ENCODE measurements at regions not wholly inside any gene's neighbourhood (a gene's known extent, or its start where the extent isn't known, plus 50 kb on each side); places are given as distances from the start of the nearest gene placed in this dataset.

- FAIRE-seq (no peak), DNase-seq (ENCODE audit: low spot score) (no peak)
Observed at GRCh38 chr20:40738976-40739375, 49.9 kb upstream of the MAFB start.

- no peak for DNase-seq (ENCODE audit: low spot score)
- no peak for FAIRE-seq
Observed at GRCh38 chr20:40739841-40740240, 50.8 kb upstream of the MAFB start.

- peak; percentile 36 for DNase-seq (ENCODE audit: low spot score)
- no peak for FAIRE-seq
Observed at GRCh38 chr20:40741507-40742106, 52.6 kb upstream of the MAFB start.

- FAIRE-seq (no peak), DNase-seq (ENCODE audit: low spot score) (no peak)
Observed at GRCh38 chr20:40743141-40743775, 54.2 kb upstream of the MAFB start.

- no peak for FAIRE-seq
- no peak for DNase-seq (ENCODE audit: low spot score)
Observed at GRCh38 chr20:40744072-40744817, 55.2 kb upstream of the MAFB start.

- DNase-seq (ENCODE audit: low spot score) (no peak), FAIRE-seq (no peak)
Observed at GRCh38 chr20:40744818-40745175, 55.8 kb upstream of the MAFB start.

- DNase-seq (ENCODE audit: low spot score): no peak
- no peak for FAIRE-seq
Observed at GRCh38 chr20:40746251-40746650, 57.2 kb upstream of the MAFB start.

- FAIRE-seq: no peak
- DNase-seq (ENCODE audit: low spot score): no peak
Observed at GRCh38 chr20:40748182-40748581, 59.1 kb upstream of the MAFB start.

GRCh38 chr20:40749985-40750506 is 61.0 kb upstream of the MAFB start:
- FAIRE-seq (no peak), DNase-seq (ENCODE audit: low spot score) (no peak)

GRCh38 chr20:40750541-40751035 is 61.6 kb upstream of the MAFB start:
- no peak for FAIRE-seq
- no peak for DNase-seq (ENCODE audit: low spot score)

- DNase-seq (ENCODE audit: low spot score) (no peak), FAIRE-seq (no peak)
Observed at GRCh38 chr20:40753472-40753871, 64.4 kb upstream of the MAFB start.

GRCh38 chr20:40754339-40754943 is 65.4 kb upstream of the MAFB start:
- FAIRE-seq: no peak

GRCh38 chr20:40757087-40757486 is 68.1 kb upstream of the MAFB start:
- FAIRE-seq: no peak
- DNase-seq (ENCODE audit: low spot score): no peak

More at GRCh38 chr20:40754339-40754943, 65.4 kb upstream of the MAFB start:
- no peak for DNase-seq (ENCODE audit: low spot score)

GRCh38 chr20:40758790-40759189 is 69.8 kb upstream of the MAFB start:
- DNase-seq (ENCODE audit: low spot score) (no peak), FAIRE-seq (no peak)

GRCh38 chr20:40760399-40760798 is 71.4 kb upstream of the MAFB start:
- DNase-seq (ENCODE audit: low spot score): no peak
- no peak for FAIRE-seq

- DNase-seq (ENCODE audit: low spot score): no peak
- FAIRE-seq: no peak
Observed at GRCh38 chr20:40763646-40764295, 74.7 kb upstream of the MAFB start.

GRCh38 chr20:40765814-40766480 is 76.9 kb upstream of the MAFB start:
- no peak for FAIRE-seq
- DNase-seq (ENCODE audit: low spot score): no peak

GRCh38 chr20:40766790-40767614 is 78.0 kb upstream of the MAFB start:
- DNase-seq (ENCODE audit: low spot score) (no peak), FAIRE-seq (no peak)

- DNase-seq (ENCODE audit: low spot score) (no peak), FAIRE-seq (no peak)
Observed at GRCh38 chr20:40767615-40767924, 78.5 kb upstream of the MAFB start.

- DNase-seq (ENCODE audit: low spot score) (no peak), FAIRE-seq (no peak)
Observed at GRCh38 chr20:40768105-40768504, 79.1 kb upstream of the MAFB start.
